ENCODE measurements at regions not wholly inside any gene's neighbourhood (a gene's known extent, or its start where the extent isn't known, plus 50 kb on each side); places are given as distances from the start of the nearest gene placed in this dataset.

DNA sequence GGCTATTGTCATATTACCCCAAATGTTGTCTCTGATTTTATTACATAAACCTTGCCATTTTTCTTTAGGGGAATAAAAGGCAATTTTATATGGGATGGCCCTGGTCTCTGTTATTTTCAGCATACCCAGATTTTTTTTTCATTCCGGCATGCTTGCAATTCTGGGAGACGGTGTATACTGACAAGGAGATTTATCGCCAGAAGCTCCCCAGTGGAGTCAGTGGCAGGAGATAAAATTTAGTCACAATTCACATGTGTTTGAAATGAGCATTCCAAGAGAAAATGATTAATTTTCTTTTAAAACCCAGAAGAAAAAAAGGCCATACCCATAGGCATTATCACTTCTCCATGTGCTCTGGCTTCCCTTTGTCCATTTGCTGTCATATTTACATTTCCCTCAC is 250.8 kb upstream of the RSPO3 start:
- H3K23ac ChIP-seq (ENCODE audit: low read depth, low read length) = no peak overlapping the region
- H4K8ac ChIP-seq (ENCODE audit: low read depth in 2 of 2, low read length in 2 of 2) = no peak overlapping the region
- WGBS, 2 experiments (ENCODE audit: extremely low coverage in 2 of 2, insufficient read length in 1 of 2) = no CpG with 5 or more reads among the region's 3 CpGs
- H4K91ac ChIP-seq (ENCODE audit: insufficient read depth, low read depth, low read length) = no peak overlapping the region
- ChIA-PET CTCF (no interaction called here), POLR2A (ENCODE audit: unreplicated experiment) (no interaction called here)
- ATAC-seq (ENCODE audit: low read depth) = no peak
- H3K27me3 ChIP-seq (ENCODE audit: control insufficient read depth, insufficient read depth, low read length) = no peaks in the 10 kb centered on the region; the same call in 1 of the 2 replicates
- no peak overlapping the region for H3K4me3 ChIP-seq (ENCODE audit: insufficient read depth, low read depth, low read length)
- H2AK5ac ChIP-seq (ENCODE audit: low read depth, low read length) = no peak overlapping the region
- no peaks in the 10 kb centered on the region for H3K9me1 ChIP-seq (ENCODE audit: insufficient read depth, low read length)
- H3K9me3 ChIP-seq (ENCODE audit: control insufficient read depth, insufficient read depth, low read length) = no peaks in the 10 kb centered on the region
- H3K56ac ChIP-seq (ENCODE audit: extremely low read depth, insufficient read depth, low read length) = no peak overlapping the region
- no peak overlapping the region for H2BK20ac ChIP-seq (ENCODE audit: low read depth, low read length)
- no peak overlapping the region for H3K18ac ChIP-seq (ENCODE audit: low read depth, low read length)
- H2AFZ ChIP-seq (replicated peaks; ENCODE audit: low read length, poor library complexity) = no peak overlapping the region
- H3K4ac ChIP-seq (ENCODE audit: low read depth, low read length) = no peak overlapping the region
- H2AK9ac ChIP-seq (replicated peaks; ENCODE audit: low read depth, low read length, poor library complexity) = no peak overlapping the region
- no peak overlapping the region for H3K14ac ChIP-seq (replicated peaks; ENCODE audit: low read depth, low read length)
- no peaks in the 10 kb centered on the region for H3K79me1 ChIP-seq (ENCODE audit: low read depth in 1 of 2, low read length in 2 of 2)
- no peak overlapping the region for H2BK15ac ChIP-seq (ENCODE audit: low read depth, low read length)
- H4K20me1 ChIP-seq (ENCODE audit: insufficient read depth, low read length) = no peaks in the 10 kb centered on the region
- dilution Hi-C loops (cut with HindIII; ENCODE audit: low sequenced_read_pairs, unreplicated experiment) = no loop called here
- no peaks in the 10 kb centered on the region for H3K36me3 ChIP-seq (ENCODE audit: control insufficient read depth, insufficient read depth, low read length)
- no TSS peak for BruUV-seq (replicated peaks)
- H3K4me2 ChIP-seq (ENCODE audit: low read depth, low read length) = no peak overlapping the region
- no peak overlapping the region for H2BK120ac ChIP-seq (ENCODE audit: low read depth, low read length)
- TF ChIP-seq BHLHE40 (IDR thresholded peaks at IDR 0.05; ENCODE audit: low read depth, low read length) (no peak), POLR2A (IDR thresholded peaks at IDR 0.05; ENCODE audit: low read depth, low read length) (no peak), NFE2L2 (IDR thresholded peaks at IDR 0.05; ENCODE audit: low read depth, low read length) (no peak)
- TF ChIP-seq, protein P1, sequence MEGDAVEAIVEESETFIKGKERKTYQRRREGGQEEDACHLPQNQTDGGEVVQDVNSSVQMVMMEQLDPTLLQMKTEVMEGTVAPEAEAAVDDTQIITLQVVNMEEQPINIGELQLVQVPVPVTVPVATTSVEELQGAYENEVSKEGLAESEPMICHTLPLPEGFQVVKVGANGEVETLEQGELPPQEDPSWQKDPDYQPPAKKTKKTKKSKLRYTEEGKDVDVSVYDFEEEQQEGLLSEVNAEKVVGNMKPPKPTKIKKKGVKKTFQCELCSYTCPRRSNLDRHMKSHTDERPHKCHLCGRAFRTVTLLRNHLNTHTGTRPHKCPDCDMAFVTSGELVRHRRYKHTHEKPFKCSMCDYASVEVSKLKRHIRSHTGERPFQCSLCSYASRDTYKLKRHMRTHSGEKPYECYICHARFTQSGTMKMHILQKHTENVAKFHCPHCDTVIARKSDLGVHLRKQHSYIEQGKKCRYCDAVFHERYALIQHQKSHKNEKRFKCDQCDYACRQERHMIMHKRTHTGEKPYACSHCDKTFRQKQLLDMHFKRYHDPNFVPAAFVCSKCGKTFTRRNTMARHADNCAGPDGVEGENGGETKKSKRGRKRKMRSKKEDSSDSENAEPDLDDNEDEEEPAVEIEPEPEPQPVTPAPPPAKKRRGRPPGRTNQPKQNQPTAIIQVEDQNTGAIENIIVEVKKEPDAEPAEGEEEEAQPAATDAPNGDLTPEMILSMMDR (conservative IDR thresholded peaks at IDR 0.05; ENCODE audit: low read depth, low read length) = no peak
- intact Hi-C loops (cut with micrococcal nuclease) = no loop called here
- no peak for DNase-seq
- H2BK5ac ChIP-seq (ENCODE audit: low read depth, low read length, poor library complexity, severe bottlenecking) = no peak overlapping the region
- no peak overlapping the region for H3K9ac ChIP-seq (ENCODE audit: low read depth, low read length)
- no peak overlapping the region for H4K5ac ChIP-seq (ENCODE audit: low read depth, low read length)
- H3K27ac ChIP-seq (ENCODE audit: insufficient read depth, low read length) = no peak overlapping the region
- no peaks in the 10 kb centered on the region for H3K4me1 ChIP-seq (ENCODE audit: control insufficient read depth, insufficient read depth, low read length)
- in situ Hi-C loops (cut with MboI; ENCODE audit: low sequenced_read_pairs) = no loop called here
